GM18873 (cell line): ENCODE measurements at regions not wholly inside any gene's neighbourhood (a gene's known extent, or its start where the extent isn't known, plus 50 kb on each side); places are given as distances from the start of the nearest gene placed in this dataset.

Experiments used
- ATAC-seq: cut with Tn5 transposase; IDR thresholded peaks from one replicate; pipeline ENCODE4 v1.9.1; 2021; ENCODE audit warnings: mild to moderate bottlenecking, moderate library complexity, moderate number of reproducible peaks; ENCODE audit not compliant: unreplicated experiment, low FRiP score

- ATAC-seq = no peak
Observed at GRCh38 chr4:123088501-123088900, 166.1 kb upstream of the NUDT6 start.

GRCh38 chr4:123090886-123091285 lies 168.5 kb upstream of the NUDT6 start:
- no peak for ATAC-seq

- ATAC-seq = no peak
Observed at GRCh38 chr4:123092586-123092985, 170.2 kb upstream of the NUDT6 start.

- ATAC-seq = no peak
Observed at GRCh38 chr4:123093236-123093635, 170.8 kb upstream of the NUDT6 start.

GRCh38 chr4:123096038-123096437 lies 173.6 kb upstream of the NUDT6 start:
- ATAC-seq = no peak

- peak; percentile 68 for ATAC-seq
Observed at GRCh38 chr4:123102897-123103471, 180.6 kb upstream of the NUDT6 start.

GRCh38 chr4:123104310-123105025 lies 182.1 kb upstream of the NUDT6 start:
- no peak for ATAC-seq

GRCh38 chr4:123105026-123105420 lies 182.6 kb upstream of the NUDT6 start:
- ATAC-seq = no peak

GRCh38 chr4:123106747-123107146 lies 184.3 kb upstream of the NUDT6 start:
- no peak for ATAC-seq

- no peak for ATAC-seq
Observed at GRCh38 chr4:123107444-123108252, 185.3 kb upstream of the NUDT6 start.

GRCh38 chr4:123109139-123109538 lies 186.7 kb upstream of the NUDT6 start:
- no peak for ATAC-seq

GRCh38 chr4:123110147-123110546 lies 187.8 kb upstream of the NUDT6 start:
- ATAC-seq = no peak

GRCh38 chr4:123110685-123111084 lies 188.3 kb upstream of the NUDT6 start:
- ATAC-seq = no peak

GRCh38 chr4:123113155-123113554 lies 190.8 kb upstream of the NUDT6 start:
- ATAC-seq = no peak

GRCh38 chr4:123114084-123114914 lies 191.9 kb upstream of the NUDT6 start:
- ATAC-seq = no peak

GRCh38 chr4:123114915-123115756 lies 192.7 kb upstream of the NUDT6 start:
- no peak for ATAC-seq

GRCh38 chr4:123116412-123116811 lies 194.0 kb upstream of the NUDT6 start:
- no peak for ATAC-seq

- ATAC-seq = no peak
Observed at GRCh38 chr4:123120473-123120872, 198.1 kb upstream of the NUDT6 start.

- no peak for ATAC-seq
Observed at GRCh38 chr4:123121241-123121907, 199.0 kb upstream of the NUDT6 start.
